Esophagus (tissue), 2 donors: ENCODE measurements at regions not wholly inside any gene's neighbourhood (a gene's known extent, or its start where the extent isn't known, plus 50 kb on each side); places are given as distances from the start of the nearest gene placed in this dataset.

Experiments used
- H3K27ac ChIP-seq, 2 donors: one replicate each; pipeline ENCODE4 v1.5.1; 2013; ENCODE audit warnings: low read depth in 2 of 2, mild to moderate bottlenecking in 2 of 2, inconsistent platforms in 1 of 2, low read length in 1 of 2, moderate library complexity in 1 of 2
- H3K27me3 ChIP-seq, 2 donors: one replicate each; pipeline ENCODE4 v1.6.1; 2013; ENCODE audit warnings: low read length in 2 of 2, control low read depth in 1 of 2, mild to moderate bottlenecking in 1 of 2; ENCODE audit not compliant: insufficient read depth in 2 of 2, control insufficient read depth in 1 of 2
- H3K36me3 ChIP-seq, 2 donors: one replicate each; pipeline ENCODE4 v1.6.1; 2013; ENCODE audit warnings: low read length in 1 of 2; ENCODE audit not compliant: control insufficient read depth in 2 of 2, insufficient read depth in 2 of 2
- H3K4me1 ChIP-seq, 2 donors: one replicate each; pipeline ENCODE4 v1.6.1; 2013; ENCODE audit warnings: low read length in 1 of 2; ENCODE audit not compliant: control insufficient read depth in 2 of 2, insufficient read depth in 2 of 2
- H3K4me3 ChIP-seq, 2 donors: one replicate each; pipeline ENCODE4 v1.5.1; 2013; ENCODE audit warnings: low read length in 2 of 2, mild to moderate bottlenecking in 2 of 2, low read depth in 1 of 2, moderate library complexity in 1 of 2
- H3K9me3 ChIP-seq, 2 donors: one replicate each; pipeline ENCODE4 v1.6.1; 2013; ENCODE audit warnings: mild to moderate bottlenecking in 2 of 2, low read depth in 1 of 2, low read length in 1 of 2, moderate library complexity in 1 of 2; ENCODE audit not compliant: control insufficient read depth in 2 of 2, insufficient read depth in 1 of 2
- WGBS, 2 donors: extraction: QIAGEN DNeasy Blood & Tissue Kit; methylation state at CpG; one replicate each; pipeline ENCODE4 v1.1.7; 2013; 5-methylcytosine and 5-hydroxymethylcytosine counted together
- donor health status: healthy with polysubstance abuse.
- donor health status: Bipolar disorder and iron deficiency.

DNA sequence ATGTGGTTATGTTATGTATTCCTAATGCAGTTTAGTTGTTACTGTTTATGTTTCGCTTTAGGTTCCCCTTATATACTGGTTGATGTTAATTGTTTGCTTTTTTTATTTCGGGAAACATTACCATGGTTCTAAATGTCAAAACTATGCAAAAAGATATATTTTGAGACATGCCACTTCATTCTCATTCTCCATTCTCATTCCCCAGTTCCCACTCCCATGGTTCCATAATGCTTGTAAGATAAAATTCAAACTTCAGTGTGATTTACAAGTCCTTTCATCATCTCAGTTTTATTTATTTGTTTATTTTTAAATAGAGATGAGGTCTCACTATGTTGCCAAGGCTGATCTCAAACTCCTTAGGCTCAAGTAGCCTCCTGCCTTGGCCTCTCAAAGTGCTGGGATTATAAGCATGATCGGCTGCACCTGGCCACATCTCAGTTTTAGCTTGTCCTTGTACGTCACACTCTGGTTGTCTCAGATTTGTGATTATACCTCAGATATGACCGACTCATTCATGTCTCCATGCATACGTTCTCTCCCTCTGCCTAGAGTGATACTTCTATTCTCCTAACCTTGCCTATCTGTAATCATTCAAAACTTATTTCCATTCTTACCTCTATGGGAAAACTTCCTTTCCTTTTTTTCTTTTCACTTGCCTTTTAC, 407.8 kb upstream of the RGS6 start:
- H3K36me3 ChIP-seq, result no peaks in the 10 kb centered on the region
- no peak overlapping the region for H3K27ac ChIP-seq
- WGBS, 2 donors, result 88 to 89% methylated on average over 6 of the region's 6 CpGs
- H3K4me3 ChIP-seq, result no peak overlapping the region
- H3K4me1 ChIP-seq, result no peaks in the 10 kb centered on the region
- H3K9me3 ChIP-seq, result no peaks in the 10 kb centered on the region
- no peaks in the 10 kb centered on the region for H3K27me3 ChIP-seq

DNA sequence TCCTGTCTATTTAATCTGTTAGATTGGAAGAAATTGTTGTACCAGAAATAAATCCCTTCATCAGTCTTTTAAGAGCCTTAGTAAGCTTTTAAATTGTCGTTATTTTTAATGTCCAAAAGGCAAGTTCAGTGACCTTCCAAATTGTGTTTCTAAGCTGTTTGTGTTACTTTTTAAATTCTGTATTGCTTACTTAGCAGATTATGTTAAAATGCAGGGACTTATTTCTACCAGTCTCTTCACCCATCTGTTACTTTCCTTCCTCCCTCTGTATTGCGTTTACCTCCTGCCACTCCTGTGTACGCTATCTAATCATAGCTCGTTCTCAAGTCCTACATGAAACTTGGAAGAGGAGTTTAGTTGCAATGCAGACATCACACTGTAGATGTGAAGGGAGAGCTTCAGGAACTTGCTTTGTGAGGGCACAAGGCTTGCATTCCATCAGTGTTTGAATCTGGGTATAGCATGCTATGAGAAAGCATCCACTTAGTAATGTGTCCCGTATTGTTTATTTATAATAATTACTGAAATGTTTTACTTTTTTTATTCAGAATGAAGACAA, 406.5 kb upstream of the RGS6 start:
- 74 to 76% methylated on average over 5 of the region's 5 CpGs for WGBS, 2 donors
- Histone ChIP-seq H3K36me3 (no peaks in the 10 kb centered on the region), H3K9me3 (no peaks in the 10 kb centered on the region), H3K4me1 (peaks cover 0 to 2% of the 10 kb centered on the region in 2 donors), H3K4me3 (no peak overlapping the region), H3K27ac (no peak overlapping the region), H3K27me3 (no peaks in the 10 kb centered on the region)

DNA sequence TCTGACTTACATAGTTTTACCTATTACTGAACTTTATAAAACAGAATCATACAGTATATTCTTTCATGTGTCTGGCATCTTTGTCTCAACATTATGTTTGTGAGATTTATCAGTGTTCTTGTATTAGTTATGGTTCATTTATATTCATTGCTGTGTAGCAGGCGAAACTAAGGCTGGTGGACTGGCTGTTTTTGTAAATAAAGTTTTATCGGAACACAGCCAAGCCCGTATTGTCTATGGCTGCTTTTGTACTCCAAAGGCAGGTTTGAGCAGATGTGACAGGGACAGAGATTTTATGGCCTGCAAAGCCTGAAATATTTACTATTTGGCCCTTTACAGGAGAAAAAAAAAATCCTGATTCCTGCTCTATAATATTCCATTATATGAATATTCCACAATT, 405.8 kb upstream of the RGS6 start:
- Histone ChIP-seq H3K9me3 (no peaks in the 10 kb centered on the region), H3K27me3 (no peaks in the 10 kb centered on the region), H3K4me1 (peaks cover 0 to 2% of the 10 kb centered on the region in 2 donors), H3K27ac (no peak overlapping the region), H3K36me3 (no peaks in the 10 kb centered on the region), H3K4me3 (no peak overlapping the region)
- WGBS, 2 donors, result 95 to 97% methylated on average over 3 of the region's 3 CpGs

DNA sequence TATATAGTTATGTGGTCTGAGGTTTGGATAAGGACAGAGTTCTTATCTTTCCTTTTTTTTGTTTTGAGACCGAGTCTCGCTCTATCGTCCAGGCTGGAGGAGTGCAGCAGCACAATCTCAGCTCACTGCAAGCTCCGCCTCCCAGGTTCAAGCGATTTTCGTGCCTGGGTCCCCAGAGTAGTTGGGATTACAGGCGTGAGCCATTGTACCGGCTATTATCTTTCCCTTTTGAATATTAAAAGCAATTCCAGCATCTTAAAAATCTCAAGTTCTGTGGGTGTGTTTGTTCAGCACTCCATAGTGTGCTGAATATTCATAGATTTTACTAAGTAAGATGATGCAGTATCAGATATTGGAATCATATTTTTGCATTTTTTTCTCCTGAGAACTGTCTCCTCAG, 404.4 kb upstream of the RGS6 start:
- Histone ChIP-seq H3K9me3 (no peaks in the 10 kb centered on the region), H3K27ac (no peak overlapping the region), H3K4me3 (no peak overlapping the region), H3K4me1 (peaks cover 0 to 2% of the 10 kb centered on the region in 2 donors), H3K36me3 (no peaks in the 10 kb centered on the region), H3K27me3 (no peaks in the 10 kb centered on the region)
- WGBS, 2 donors, result 87 to 97% methylated on average over 8 of the region's 8 CpGs

DNA sequence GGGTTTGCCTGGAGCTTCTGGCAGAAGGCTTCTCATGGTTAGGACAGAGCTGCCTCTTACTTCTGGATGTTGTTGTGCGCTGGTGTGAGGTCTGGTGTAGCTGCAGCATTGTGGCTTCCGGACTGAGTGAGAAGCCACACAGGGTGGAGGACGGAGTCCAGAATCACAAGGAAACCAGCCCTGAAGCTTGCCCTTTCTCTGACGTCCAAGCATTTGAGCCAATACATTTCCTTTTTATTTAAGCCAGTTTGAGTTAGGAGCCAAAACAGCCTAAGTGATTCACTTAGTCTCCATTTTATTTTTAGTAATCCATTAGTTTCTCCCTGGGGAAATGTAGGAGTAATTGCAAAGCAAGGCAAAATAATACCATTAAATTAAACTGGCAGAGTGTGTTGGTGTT, 402.4 kb upstream of the RGS6 start:
- 54 to 71% methylated on average over 4 of the region's 4 CpGs for WGBS, 2 donors
- no peaks in the 10 kb centered on the region for H3K9me3 ChIP-seq
- no peaks in the 10 kb centered on the region for H3K36me3 ChIP-seq
- no peak overlapping the region for H3K27ac ChIP-seq
- H3K4me1 ChIP-seq, result peaks cover 0 to 2% of the 10 kb centered on the region in 2 donors
- no peak overlapping the region for H3K4me3 ChIP-seq
- H3K27me3 ChIP-seq, result no peaks in the 10 kb centered on the region

DNA sequence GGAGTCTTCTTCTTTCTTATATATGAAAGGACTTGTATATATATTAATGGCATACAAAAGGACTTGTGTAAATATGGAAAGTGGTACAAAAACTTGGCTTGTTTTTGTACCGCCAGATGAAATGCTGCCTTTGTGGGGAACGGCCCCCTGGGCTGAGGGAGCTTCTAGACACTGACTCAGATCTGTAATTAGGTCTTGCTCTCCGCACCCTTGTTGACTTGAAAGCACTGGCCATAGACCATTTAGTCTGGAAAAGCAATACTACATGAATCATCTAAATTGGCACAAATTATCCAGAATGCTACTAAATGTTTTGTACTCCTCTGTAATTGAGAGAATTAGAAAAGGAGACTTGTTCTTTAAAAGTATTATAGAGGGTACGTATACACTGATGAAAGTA, 399.9 kb upstream of the RGS6 start:
- 52 to 80% methylated on average over 4 of the region's 4 CpGs for WGBS, 2 donors
- H3K4me3 ChIP-seq, result no peak overlapping the region
- H3K27me3 ChIP-seq, result no peaks in the 10 kb centered on the region
- H3K4me1 ChIP-seq, result peaks cover 0 to 2% of the 10 kb centered on the region in 2 donors
- no peak overlapping the region for H3K27ac ChIP-seq
- no peaks in the 10 kb centered on the region for H3K9me3 ChIP-seq
- no peaks in the 10 kb centered on the region for H3K36me3 ChIP-seq

DNA sequence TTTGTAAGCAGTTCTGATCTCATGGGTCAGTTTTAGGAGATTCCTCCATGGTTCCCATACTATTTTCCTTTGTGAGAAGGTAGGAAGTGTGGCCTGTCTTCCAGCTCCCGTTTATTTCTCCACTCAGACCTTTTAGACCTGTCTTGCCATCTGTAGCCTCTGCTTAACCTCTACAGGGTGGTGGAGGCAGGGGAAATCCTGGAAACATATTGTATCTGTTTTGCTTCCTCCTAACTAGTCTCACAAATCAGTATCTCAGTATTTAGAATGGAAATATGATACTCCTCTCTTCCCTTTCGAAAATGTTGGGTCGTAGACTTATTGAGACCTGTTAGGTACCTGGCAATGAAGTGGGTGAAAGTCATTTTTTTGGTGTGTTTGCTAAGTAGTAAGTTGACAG, 399.4 kb upstream of the RGS6 start:
- no peak overlapping the region for H3K27ac ChIP-seq
- no peaks in the 10 kb centered on the region for H3K36me3 ChIP-seq
- H3K27me3 ChIP-seq, result no peaks in the 10 kb centered on the region
- H3K4me3 ChIP-seq, result no peak overlapping the region
- H3K9me3 ChIP-seq, result no peaks in the 10 kb centered on the region
- H3K4me1 ChIP-seq, result peaks cover 0 to 2% of the 10 kb centered on the region in 2 donors
- WGBS, 2 donors, result 72 to 75% methylated on average over 3 of the region's 3 CpGs

DNA sequence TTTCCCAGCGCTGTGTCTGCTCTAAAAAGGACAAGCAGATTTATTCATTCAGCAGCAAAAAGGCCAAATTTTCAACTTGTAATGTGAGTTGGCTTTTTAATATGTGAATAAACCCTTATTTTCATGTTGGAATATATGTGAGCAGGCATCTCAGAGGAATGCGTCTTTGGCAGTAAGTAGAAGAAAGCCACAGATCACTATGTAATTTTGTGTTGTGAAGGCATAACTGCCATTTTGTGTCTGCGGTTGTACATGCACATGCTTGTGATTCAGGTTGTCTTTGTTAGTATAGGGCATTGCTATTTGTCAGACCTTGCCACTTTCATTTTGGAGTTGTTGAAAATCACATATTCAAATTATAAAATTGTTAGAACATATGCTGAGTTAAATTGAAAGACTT, 398.8 kb upstream of the RGS6 start:
- Histone ChIP-seq H3K27ac (no peak overlapping the region), H3K4me3 (no peak overlapping the region), H3K4me1 (peaks cover 0 to 2% of the 10 kb centered on the region in 2 donors), H3K27me3 (no peaks in the 10 kb centered on the region), H3K36me3 (no peaks in the 10 kb centered on the region), H3K9me3 (no peaks in the 10 kb centered on the region)
- 94 to 97% methylated on average over 3 of the region's 3 CpGs for WGBS, 2 donors

DNA sequence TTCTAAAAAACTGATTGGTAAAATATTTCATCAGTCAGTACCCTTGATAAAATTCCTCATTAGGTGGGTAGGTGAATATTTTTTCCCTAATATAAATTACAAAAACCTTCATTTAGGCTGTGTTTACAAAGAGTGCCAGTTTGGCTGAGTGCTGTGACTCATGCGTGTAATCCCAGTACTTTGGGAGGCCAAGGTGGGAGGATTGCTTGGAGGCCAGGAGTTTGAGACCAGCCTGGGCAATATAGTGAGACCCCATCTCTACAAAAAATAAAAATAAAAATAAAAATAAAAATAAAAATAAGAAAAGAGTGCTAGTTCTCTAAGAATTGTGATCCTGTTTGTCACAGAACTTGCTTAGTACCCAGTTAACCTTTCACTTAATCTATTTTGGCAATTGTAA, 398.4 kb upstream of the RGS6 start:
- 98 to 100% methylated on average over 1 of the region's 1 CpG for WGBS, 2 donors
- no peak overlapping the region for H3K27ac ChIP-seq

DNA sequence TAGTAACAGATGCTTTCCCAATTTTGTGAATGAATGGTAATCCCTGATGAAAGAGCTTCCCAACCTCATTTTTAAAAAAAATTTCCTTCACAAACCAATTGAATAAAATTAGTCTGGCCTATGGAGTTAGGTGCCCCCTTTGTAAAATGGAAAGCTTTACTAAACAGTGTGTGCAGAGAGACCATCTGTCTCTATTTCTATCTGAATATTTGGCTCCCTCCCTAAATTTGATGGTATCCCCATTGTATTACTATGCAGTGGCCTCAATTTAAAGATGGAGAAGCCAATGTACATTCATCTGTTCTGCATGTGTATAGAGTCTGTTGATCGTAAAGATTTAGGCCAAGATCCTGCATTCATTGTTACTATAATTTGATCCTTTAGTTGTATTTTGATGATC, 397.7 kb upstream of the RGS6 start:
- WGBS, 2 donors, result 98 to 100% methylated on average over 1 of the region's 1 CpG
- H3K36me3 ChIP-seq, result no peaks in the 10 kb centered on the region
- H3K4me3 ChIP-seq, result no peak overlapping the region
- no peaks in the 10 kb centered on the region for H3K27me3 ChIP-seq
- H3K9me3 ChIP-seq, result no peaks in the 10 kb centered on the region
- peaks cover 0 to 2% of the 10 kb centered on the region in 2 donors for H3K4me1 ChIP-seq
- no peak overlapping the region for H3K27ac ChIP-seq

More for the DNA sequence above, 398.4 kb upstream of the RGS6 start:
- Histone ChIP-seq H3K27me3 (no peaks in the 10 kb centered on the region), H3K36me3 (no peaks in the 10 kb centered on the region), H3K4me3 (no peak overlapping the region), H3K9me3 (no peaks in the 10 kb centered on the region), H3K4me1 (peaks cover 0 to 2% of the 10 kb centered on the region in 2 donors)
